Activated T-cell treated with anti-CD3 and anti-CD28 coated beads, Interleukin-2, amount 50 U/mL, for 24 hours (primary cell): ENCODE measurements at regions not wholly inside any gene's neighbourhood (a gene's known extent, or its start where the extent isn't known, plus 50 kb on each side); places are given as distances from the start of the nearest gene placed in this dataset.
"Not testable (repeated sequence)": the region's sequence is repeated elsewhere in the genome, so short reads cannot be mapped to it uniquely, and the experiment has no call there.

Source experiments
- DNase-seq: peaks from one replicate; pipeline ENCODE4 v3.0.0-alpha.2; 2020
- H3K27ac Mint-ChIP-seq: 2 replicates; pipeline ENCODE4 v1.8.0; 2020; ENCODE audit warnings: mild to moderate bottlenecking, mixed read lengths
- H3K27me3 Mint-ChIP-seq: 2 replicates; pipeline ENCODE4 v1.8.0; 2020; ENCODE audit warnings: mixed read lengths
- H3K36me3 Mint-ChIP-seq: 2 replicates; pipeline ENCODE4 v1.8.0; 2020; ENCODE audit warnings: low read depth, mixed read lengths
- H3K4me1 Mint-ChIP-seq: 2 replicates; pipeline ENCODE4 v1.8.0; 2020; ENCODE audit warnings: low read depth, mixed read lengths
- H3K4me3 Mint-ChIP-seq: 2 replicates; pipeline ENCODE4 v1.8.0; 2020; ENCODE audit warnings: mild to moderate bottlenecking, moderate library complexity, mixed read lengths
- H3K9me3 Mint-ChIP-seq: 2 replicates; pipeline ENCODE4 v1.8.0; 2020; ENCODE audit warnings: mixed read lengths

- H3K36me3 Mint-ChIP-seq, result no peaks in the 10 kb centered on the region
- DNase-seq, result no peak
- no peaks in the 10 kb centered on the region for H3K4me1 Mint-ChIP-seq
- peaks cover 8% of the 10 kb centered on the region for H3K9me3 Mint-ChIP-seq
- H3K27me3 Mint-ChIP-seq, result no peaks in the 10 kb centered on the region
- no peak overlapping the region for H3K4me3 Mint-ChIP-seq
- no peak overlapping the region for H3K27ac Mint-ChIP-seq
Observed at GRCh38 chr5:89694026-89694550, 715.5 kb downstream of the CETN3 start.

- Mint-ChIP-seq H3K27ac (no peak overlapping the region), H3K36me3 (no peaks in the 10 kb centered on the region), H3K27me3 (no peaks in the 10 kb centered on the region), H3K9me3 (peaks cover 6% of the 10 kb centered on the region), H3K4me3 (no peak overlapping the region), H3K4me1 (no peaks in the 10 kb centered on the region)
- DNase-seq, result no peak
Observed at GRCh38 chr5:89690331-89690730, 719.2 kb downstream of the CETN3 start.

GRCh38 chr5:89686081-89686765 lies 723.3 kb downstream of the CETN3 start:
- no peaks in the 10 kb centered on the region for H3K4me1 Mint-ChIP-seq
- no peak overlapping the region for H3K4me3 Mint-ChIP-seq
- H3K27me3 Mint-ChIP-seq, result no peaks in the 10 kb centered on the region
- no peaks in the 10 kb centered on the region for H3K36me3 Mint-ChIP-seq
- H3K27ac Mint-ChIP-seq, result no peak overlapping the region
- no peak for DNase-seq
- H3K9me3 Mint-ChIP-seq, result peaks cover 11% of the 10 kb centered on the region

DNA sequence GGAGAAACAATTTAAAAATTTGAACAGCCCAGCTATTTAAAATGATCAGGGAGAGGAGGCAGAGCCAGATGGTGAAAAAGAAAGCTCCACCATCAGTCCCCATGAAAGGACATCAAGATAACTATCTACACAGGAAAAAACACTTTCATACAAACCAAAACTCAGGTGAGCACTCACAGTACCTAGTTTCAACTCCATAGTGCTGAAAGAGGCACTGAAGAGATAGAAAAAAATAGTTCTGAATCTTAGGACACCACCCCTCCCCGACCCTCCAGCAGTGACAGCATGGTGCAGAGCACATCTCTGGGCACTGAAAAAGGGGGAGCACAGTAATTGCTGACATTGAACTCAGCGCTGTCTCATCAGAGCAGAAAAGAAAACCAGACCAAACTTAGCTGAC lies 732.9 kb downstream of the CETN3 start:
- Mint-ChIP-seq H3K27me3 (no peaks in the 10 kb centered on the region), H3K9me3 (peaks cover 2% of the 10 kb centered on the region), H3K27ac (no peak overlapping the region), H3K4me3 (no peak overlapping the region), H3K4me1 (no peaks in the 10 kb centered on the region), H3K36me3 (no peaks in the 10 kb centered on the region)
- no peak for DNase-seq

- DNase-seq, result no peak
- Mint-ChIP-seq H3K27me3 (no peaks in the 10 kb centered on the region), H3K4me1 (no peaks in the 10 kb centered on the region), H3K9me3 (no peaks in the 10 kb centered on the region), H3K27ac (no peak overlapping the region), H3K4me3 (no peak overlapping the region), H3K36me3 (no peaks in the 10 kb centered on the region)
Observed at GRCh38 chr5:89673019-89673418, 736.5 kb downstream of the CETN3 start.

DNA sequence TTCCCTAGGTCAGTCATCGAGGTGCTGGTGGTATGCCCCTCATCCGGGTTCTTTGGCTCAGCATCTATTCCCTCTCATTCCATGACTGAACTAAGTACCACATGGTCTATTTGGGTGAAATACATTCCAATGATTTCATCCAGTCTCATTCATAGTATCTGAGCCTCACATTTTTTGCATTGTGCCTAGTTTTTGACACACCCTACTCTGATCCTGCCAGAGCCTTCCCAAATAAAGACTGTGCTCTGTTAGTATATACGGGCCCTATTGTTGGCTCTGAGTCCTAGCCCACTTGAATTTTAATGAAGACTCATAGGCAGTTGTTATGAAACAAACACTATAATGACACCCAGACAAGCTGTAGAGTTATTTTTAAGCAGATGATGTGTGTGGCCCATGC lies 740.7 kb downstream of the CETN3 start:
- Mint-ChIP-seq H3K4me1 (no peaks in the 10 kb centered on the region), H3K9me3 (peaks cover 4% of the 10 kb centered on the region), H3K36me3 (no peaks in the 10 kb centered on the region), H3K27ac (no peak overlapping the region), H3K4me3 (no peak overlapping the region), H3K27me3 (no peaks in the 10 kb centered on the region)
- no peak for DNase-seq

DNA sequence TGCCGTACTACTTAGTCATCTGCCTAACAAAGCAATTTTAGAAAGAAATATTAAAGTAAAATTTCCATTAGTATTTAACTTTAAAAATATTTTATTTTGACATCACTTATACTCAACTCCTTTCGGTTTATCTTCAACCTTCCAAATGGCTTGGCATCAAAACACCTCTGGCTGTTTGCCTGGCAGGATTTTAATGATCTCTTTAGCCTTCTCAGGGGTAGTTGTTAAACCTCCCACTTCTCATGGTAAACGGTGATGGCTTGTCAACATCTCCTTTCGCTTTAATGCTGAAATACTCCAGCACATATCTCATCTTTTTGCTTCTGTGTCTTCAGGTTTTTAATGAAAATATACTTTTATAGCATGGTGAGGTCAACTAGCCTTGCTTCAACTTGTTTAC lies 747.1 kb downstream of the CETN3 start:
- Mint-ChIP-seq H3K27ac (no peak overlapping the region), H3K9me3 (peaks cover 4% of the 10 kb centered on the region), H3K36me3 (no peaks in the 10 kb centered on the region), H3K4me1 (no peaks in the 10 kb centered on the region), H3K27me3 (no peaks in the 10 kb centered on the region), H3K4me3 (no peak overlapping the region)
- no peak for DNase-seq

DNA sequence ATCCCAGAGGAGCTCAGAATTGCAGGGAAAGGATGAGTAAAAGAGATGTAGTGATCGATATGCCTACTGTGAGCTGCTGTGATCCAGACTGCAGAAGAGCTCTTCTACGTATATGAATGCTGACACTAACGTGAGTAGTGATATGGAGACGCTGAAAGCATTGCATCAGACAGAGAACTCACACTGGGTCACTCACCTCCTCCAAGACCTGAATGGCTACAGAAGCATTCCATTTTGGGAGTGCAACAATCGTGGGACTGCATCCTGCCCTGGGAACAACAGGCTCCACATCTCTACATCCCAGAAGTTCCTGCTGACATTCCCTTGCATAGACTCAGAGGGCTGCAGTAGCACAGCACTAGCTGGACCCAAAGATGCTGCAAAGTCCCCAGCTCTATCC lies 755.9 kb upstream of the MEF2C start:
- no peaks in the 10 kb centered on the region for H3K36me3 Mint-ChIP-seq
- H3K4me3 Mint-ChIP-seq, result no peak overlapping the region
- H3K9me3 Mint-ChIP-seq, result peaks cover 7% of the 10 kb centered on the region
- H3K27ac Mint-ChIP-seq, result no peak overlapping the region
- H3K4me1 Mint-ChIP-seq, result no peaks in the 10 kb centered on the region
- H3K27me3 Mint-ChIP-seq, result no peaks in the 10 kb centered on the region
- no peak for DNase-seq

DNA sequence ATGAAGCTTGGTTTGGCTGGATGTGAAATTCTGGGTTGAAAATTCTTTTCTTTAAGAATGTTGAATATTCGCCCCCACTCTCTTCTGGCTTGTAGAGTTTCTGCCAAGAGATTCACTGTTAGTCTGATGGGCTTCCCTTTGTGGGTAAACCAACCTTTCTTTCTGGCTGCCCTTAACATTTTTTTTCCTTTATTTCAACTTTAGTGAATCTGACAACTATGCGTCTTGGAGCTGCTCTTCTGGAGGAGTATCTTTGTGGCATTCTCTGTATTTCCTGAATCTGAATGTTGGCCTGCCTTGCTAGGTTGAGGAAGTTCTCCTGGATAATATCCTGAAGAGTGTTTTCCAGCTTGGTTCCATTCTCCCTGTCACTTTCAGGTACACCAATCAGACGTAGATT lies 751.2 kb upstream of the MEF2C start:
- not testable (repeated sequence) for DNase-seq, H3K27ac Mint-ChIP-seq, H3K36me3 Mint-ChIP-seq, H3K4me3 Mint-ChIP-seq, H3K4me1 Mint-ChIP-seq, H3K27me3 Mint-ChIP-seq
- peaks cover 22% of the 10 kb centered on the region for H3K9me3 Mint-ChIP-seq

- not testable (repeated sequence) for H3K36me3 Mint-ChIP-seq, H3K4me3 Mint-ChIP-seq, H3K27me3 Mint-ChIP-seq, H3K4me1 Mint-ChIP-seq, DNase-seq, H3K27ac Mint-ChIP-seq
- peaks cover 23% of the 10 kb centered on the region for H3K9me3 Mint-ChIP-seq
Observed at GRCh38 chr5:89630064-89630463, 747.1 kb upstream of the MEF2C start.

- H3K36me3 Mint-ChIP-seq, result no peaks in the 10 kb centered on the region
- H3K27ac Mint-ChIP-seq, result no peak overlapping the region
- peaks cover 23% of the 10 kb centered on the region for H3K9me3 Mint-ChIP-seq
- no peak for DNase-seq
- no peaks in the 10 kb centered on the region for H3K4me1 Mint-ChIP-seq
- H3K27me3 Mint-ChIP-seq, result no peaks in the 10 kb centered on the region
- no peak overlapping the region for H3K4me3 Mint-ChIP-seq
Observed at GRCh38 chr5:89628876-89629635, 746.1 kb upstream of the MEF2C start.

GRCh38 chr5:89615839-89616518 lies 733.0 kb upstream of the MEF2C start:
- Mint-ChIP-seq H3K4me1 (no peaks in the 10 kb centered on the region), H3K27ac (no peak overlapping the region), H3K27me3 (no peaks in the 10 kb centered on the region), H3K4me3 (no peak overlapping the region), H3K9me3 (peaks cover 2% of the 10 kb centered on the region), H3K36me3 (no peaks in the 10 kb centered on the region)
- DNase-seq, result no peak

DNA sequence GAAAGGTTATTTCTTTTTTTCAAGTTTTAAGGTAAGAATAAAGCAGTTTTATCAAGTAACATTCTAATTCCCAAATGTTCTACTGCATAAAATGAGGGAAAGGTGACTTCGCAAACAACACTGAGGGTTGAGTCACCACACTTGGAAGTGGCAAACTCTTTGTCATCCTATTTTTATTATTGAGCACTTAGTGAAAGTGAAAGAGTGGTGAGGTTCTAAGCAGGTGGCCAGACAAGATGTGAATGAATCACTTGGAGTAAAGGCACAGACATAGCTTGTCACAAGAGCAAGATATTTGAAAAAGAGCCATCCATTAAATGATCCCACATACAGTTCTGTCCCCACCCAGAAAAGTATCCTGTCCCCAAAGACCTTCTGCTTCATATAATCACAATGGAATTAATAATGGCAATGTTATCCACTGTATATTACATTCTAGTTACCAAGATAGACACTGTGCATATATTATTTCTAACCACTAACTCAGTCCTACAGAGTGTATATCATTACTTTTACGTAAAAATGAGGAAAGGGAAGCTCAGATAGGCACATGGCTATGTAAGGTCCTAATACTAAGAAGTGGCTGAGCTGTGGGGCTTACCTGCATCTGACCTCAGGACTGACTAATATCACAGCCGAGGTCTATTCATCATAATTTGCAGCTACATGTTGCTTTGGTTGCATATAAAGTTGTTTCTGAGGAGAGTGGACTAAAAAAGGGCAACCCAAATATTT lies 730.4 kb upstream of the MEF2C start:
- H3K4me1 Mint-ChIP-seq, result no peaks in the 10 kb centered on the region
- DNase-seq, result no peak
- H3K27me3 Mint-ChIP-seq, result no peaks in the 10 kb centered on the region
- no peaks in the 10 kb centered on the region for H3K9me3 Mint-ChIP-seq
- no peak overlapping the region for H3K4me3 Mint-ChIP-seq
- H3K27ac Mint-ChIP-seq, result no peak overlapping the region
- no peaks in the 10 kb centered on the region for H3K36me3 Mint-ChIP-seq

GRCh38 chr5:89606939-89607534 lies 724.1 kb upstream of the MEF2C start:
- H3K27ac Mint-ChIP-seq, result no peak overlapping the region
- H3K9me3 Mint-ChIP-seq, result no peaks in the 10 kb centered on the region
- H3K4me3 Mint-ChIP-seq, result no peak overlapping the region
- H3K36me3 Mint-ChIP-seq, result no peaks in the 10 kb centered on the region
- H3K27me3 Mint-ChIP-seq, result no peaks in the 10 kb centered on the region
- H3K4me1 Mint-ChIP-seq, result no peaks in the 10 kb centered on the region
- DNase-seq, result no peak
